HL-60 (cell line): ENCODE measurements at regions not wholly inside any gene's neighbourhood (a gene's known extent, or its start where the extent isn't known, plus 50 kb on each side); places are given as distances from the start of the nearest gene placed in this dataset.

Source experiments
- DNase-seq, 2 experiments: peaks; one replicate each; pipeline ENCODE4 v3.0.0-alpha.2; 2010 to 2020; ENCODE audit warnings: low read depth in 1 of 2, low spot score in 1 of 2
- H3K27ac ChIP-seq: fragments of 250-450 bp; sonication (Bioruptor Pico); replicated peaks from 2 replicates; pipeline ENCODE4 v1.5.1; 2020; ENCODE audit warnings: mild to moderate bottlenecking, moderate library complexity
- H3K27me3 ChIP-seq: fragments of 250-450 bp; sonication (Bioruptor Pico); 2 replicates; pipeline ENCODE4 v1.5.1; 2021; ENCODE audit warnings: mild to moderate bottlenecking, moderate library complexity; ENCODE audit not compliant: insufficient read depth, poor library complexity, severe bottlenecking
- H3K4me3 ChIP-seq: replicated peaks from 2 replicates; pipeline ENCODE4 v1.5.1; 2011; ENCODE audit warnings: mild to moderate bottlenecking, control low read depth, low read length; ENCODE audit not compliant: insufficient read depth
- GABPA ChIP-seq: IDR thresholded peaks from 2 replicates; pipeline ENCODE4 v1.6.1; 2012; ENCODE audit warnings: low read depth
- POLR2AphosphoS5 ChIP-seq: IDR thresholded peaks from 2 replicates; pipeline ENCODE4 v1.6.1; 2012; ENCODE audit warnings: low read depth
- SPI1 ChIP-seq: IDR thresholded peaks from 2 replicates; pipeline ENCODE4 v1.6.1; 2012; ENCODE audit warnings: low read depth, mild to moderate bottlenecking, borderline replicate concordance
- TF ChIP-seq, protein P1 (sequence below): IDR thresholded peaks from 2 replicates; pipeline ENCODE4 v1.6.1; 2012; ENCODE audit warnings: low read depth; ENCODE audit not compliant: insufficient replicate concordance
- TF ChIP-seq, protein P2 (sequence below): IDR thresholded peaks from one replicate; pipeline ENCODE4 v1.5.1; 2011; ENCODE audit warnings: low read length, control low read depth, inconsistent platforms; ENCODE audit not compliant: insufficient read depth

DNA sequence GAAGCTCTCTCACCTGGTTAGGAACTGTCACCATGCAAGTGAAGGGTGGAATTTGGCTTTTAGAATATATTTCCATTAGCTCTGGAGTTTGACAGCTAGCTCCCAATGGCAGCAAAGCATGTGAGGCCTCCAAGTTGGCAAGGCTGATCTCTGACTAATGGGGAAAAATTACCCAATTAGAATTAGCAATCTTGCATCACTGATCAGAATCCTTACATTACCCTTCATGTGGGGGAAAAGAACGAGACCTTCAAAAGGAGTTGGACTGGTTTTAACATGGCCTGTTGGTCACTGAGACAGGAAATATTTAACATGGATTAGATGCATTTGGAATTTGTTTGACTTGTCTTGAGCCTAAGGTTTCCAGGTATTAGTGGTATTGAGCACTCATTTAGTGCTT lies 192.3 kb upstream of the GDNF start:
- Histone ChIP-seq H3K27ac (no peak overlapping the region), H3K4me3 (no peak overlapping the region), H3K27me3 (peaks cover 6% of the 10 kb centered on the region)
- no peak for DNase-seq
- TF ChIP-seq, protein P1, sequence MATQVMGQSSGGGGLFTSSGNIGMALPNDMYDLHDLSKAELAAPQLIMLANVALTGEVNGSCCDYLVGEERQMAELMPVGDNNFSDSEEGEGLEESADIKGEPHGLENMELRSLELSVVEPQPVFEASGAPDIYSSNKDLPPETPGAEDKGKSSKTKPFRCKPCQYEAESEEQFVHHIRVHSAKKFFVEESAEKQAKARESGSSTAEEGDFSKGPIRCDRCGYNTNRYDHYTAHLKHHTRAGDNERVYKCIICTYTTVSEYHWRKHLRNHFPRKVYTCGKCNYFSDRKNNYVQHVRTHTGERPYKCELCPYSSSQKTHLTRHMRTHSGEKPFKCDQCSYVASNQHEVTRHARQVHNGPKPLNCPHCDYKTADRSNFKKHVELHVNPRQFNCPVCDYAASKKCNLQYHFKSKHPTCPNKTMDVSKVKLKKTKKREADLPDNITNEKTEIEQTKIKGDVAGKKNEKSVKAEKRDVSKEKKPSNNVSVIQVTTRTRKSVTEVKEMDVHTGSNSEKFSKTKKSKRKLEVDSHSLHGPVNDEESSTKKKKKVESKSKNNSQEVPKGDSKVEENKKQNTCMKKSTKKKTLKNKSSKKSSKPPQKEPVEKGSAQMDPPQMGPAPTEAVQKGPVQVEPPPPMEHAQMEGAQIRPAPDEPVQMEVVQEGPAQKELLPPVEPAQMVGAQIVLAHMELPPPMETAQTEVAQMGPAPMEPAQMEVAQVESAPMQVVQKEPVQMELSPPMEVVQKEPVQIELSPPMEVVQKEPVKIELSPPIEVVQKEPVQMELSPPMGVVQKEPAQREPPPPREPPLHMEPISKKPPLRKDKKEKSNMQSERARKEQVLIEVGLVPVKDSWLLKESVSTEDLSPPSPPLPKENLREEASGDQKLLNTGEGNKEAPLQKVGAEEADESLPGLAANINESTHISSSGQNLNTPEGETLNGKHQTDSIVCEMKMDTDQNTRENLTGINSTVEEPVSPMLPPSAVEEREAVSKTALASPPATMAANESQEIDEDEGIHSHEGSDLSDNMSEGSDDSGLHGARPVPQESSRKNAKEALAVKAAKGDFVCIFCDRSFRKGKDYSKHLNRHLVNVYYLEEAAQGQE, result no peak
- no peak for TF ChIP-seq GABPA
- TF ChIP-seq SPI1, result no peak
- TF ChIP-seq, protein P2, sequence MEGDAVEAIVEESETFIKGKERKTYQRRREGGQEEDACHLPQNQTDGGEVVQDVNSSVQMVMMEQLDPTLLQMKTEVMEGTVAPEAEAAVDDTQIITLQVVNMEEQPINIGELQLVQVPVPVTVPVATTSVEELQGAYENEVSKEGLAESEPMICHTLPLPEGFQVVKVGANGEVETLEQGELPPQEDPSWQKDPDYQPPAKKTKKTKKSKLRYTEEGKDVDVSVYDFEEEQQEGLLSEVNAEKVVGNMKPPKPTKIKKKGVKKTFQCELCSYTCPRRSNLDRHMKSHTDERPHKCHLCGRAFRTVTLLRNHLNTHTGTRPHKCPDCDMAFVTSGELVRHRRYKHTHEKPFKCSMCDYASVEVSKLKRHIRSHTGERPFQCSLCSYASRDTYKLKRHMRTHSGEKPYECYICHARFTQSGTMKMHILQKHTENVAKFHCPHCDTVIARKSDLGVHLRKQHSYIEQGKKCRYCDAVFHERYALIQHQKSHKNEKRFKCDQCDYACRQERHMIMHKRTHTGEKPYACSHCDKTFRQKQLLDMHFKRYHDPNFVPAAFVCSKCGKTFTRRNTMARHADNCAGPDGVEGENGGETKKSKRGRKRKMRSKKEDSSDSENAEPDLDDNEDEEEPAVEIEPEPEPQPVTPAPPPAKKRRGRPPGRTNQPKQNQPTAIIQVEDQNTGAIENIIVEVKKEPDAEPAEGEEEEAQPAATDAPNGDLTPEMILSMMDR, result no peak
- TF ChIP-seq POLR2AphosphoS5, result no peak

DNA sequence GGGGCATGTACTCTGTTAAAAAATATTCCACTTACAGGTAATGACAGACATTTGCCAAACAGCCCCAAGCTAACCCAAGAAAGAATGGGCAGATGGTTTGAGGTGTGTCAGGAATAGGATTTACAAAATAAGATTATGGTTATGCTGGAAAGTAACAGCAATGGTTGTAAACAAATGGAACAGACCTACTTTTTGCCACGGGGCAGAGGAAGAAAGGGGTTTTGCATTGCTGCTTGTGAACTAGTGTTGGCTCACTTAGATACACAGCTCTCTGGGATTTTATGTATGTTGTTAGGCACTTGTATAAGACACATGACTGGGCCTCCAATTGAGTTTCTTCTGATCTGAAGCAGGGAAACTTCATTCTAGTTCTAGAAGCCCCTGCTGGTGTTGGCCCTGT lies 191.5 kb upstream of the GDNF start:
- Histone ChIP-seq H3K27ac (no peak overlapping the region), H3K4me3 (no peak overlapping the region), H3K27me3 (peaks cover 6% of the 10 kb centered on the region)
- TF ChIP-seq SPI1 (no peak), POLR2AphosphoS5 (no peak)
- TF ChIP-seq, protein P2, result no peak
- DNase-seq, result no peak

DNA sequence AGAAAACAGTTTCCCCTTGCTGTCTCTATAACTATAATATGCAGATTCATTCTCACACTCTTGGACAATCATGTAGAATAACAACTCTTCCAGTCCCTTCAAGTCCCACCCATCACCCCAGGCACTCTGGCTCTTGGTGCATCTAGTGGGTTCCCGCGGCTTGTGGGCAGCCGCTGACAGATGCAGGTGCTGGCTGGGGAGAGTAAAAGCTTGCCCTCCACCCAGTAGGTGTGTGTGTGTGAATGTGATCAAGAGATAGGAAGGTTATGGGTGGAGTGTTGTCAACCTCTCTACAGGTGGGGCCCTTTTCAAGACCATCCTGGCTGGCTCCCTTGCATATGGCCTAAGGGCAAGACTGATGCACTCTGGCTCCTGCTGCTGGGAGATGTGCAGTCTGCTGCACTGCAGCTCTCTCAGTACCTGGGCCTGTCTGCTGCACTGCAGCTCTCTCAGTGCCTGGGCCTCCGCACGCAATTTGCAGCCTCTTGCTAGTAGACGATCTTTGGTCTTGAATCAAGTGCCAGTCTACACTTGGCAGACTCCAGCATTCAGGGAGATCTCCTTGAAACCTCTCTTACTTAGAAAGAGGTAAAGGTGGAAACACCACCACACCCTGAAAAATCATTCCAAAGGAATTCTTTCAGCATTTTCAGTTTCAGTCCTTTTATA lies 189.7 kb upstream of the GDNF start:
- Histone ChIP-seq H3K27me3 (peaks cover 6% of the 10 kb centered on the region), H3K4me3 (no peak overlapping the region), H3K27ac (no peak overlapping the region)
- TF ChIP-seq POLR2AphosphoS5 (no peak), GABPA (no peak), SPI1 (no peak)
- TF ChIP-seq, protein P2, result no peak
- TF ChIP-seq, protein P1, result no peak
- no peak for DNase-seq

DNA sequence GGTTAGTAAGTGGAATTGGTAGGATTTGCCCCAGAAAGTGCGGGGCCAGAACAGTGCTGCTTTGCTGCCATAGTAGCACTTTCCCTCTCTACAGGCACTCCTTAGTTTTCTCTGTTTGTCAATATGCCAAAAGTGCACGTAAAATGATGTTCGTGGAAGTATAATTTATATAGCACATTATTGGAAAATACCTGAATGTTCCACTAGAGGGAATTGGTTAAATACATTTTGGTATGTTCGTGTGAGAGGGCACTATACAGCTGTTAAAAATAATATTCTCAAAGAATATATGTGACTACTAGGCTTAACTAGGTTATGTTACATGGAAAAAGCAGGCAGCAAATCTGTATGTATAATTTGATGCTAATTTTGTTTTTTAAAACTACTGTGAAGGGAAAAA lies 184.0 kb upstream of the GDNF start:
- DNase-seq, result no peak
- Histone ChIP-seq H3K4me3 (no peak overlapping the region), H3K27me3 (peaks cover 6% of the 10 kb centered on the region), H3K27ac (no peak overlapping the region)
- TF ChIP-seq POLR2AphosphoS5, result no peak
- TF ChIP-seq GABPA, result no peak
- TF ChIP-seq, protein P1, result no peak
- no peak for TF ChIP-seq SPI1
- TF ChIP-seq, protein P2, result no peak
